Neural progenitor cell (in vitro differentiated cells): ENCODE measurements at regions not wholly inside any gene's neighbourhood (a gene's known extent, or its start where the extent isn't known, plus 50 kb on each side); places are given as distances from the start of the nearest gene placed in this dataset.

ENCODE experiments used
- DNase-seq: peaks from one replicate; pipeline ENCODE4 v3.0.0-alpha.2; 2016; ENCODE audit warnings: low spot score
- H2AFZ ChIP-seq: fragments of 200-600 bp; sonication (generic); replicated peaks from 2 replicates; pipeline ENCODE4 v1.6.1; 2016; ENCODE audit warnings: antibody characterized with exemption
- H3F3A ChIP-seq: fragments of 200-600 bp; sonication (generic); 2 replicates; pipeline ENCODE4 v1.6.1; 2016; ENCODE audit warnings: antibody characterized with exemption, low read depth
- H3K27ac ChIP-seq: fragments of 200-600 bp; sonication (generic); 2 replicates; pipeline ENCODE4 v1.5.1; 2016; ENCODE audit warnings: mild to moderate bottlenecking
- H3K27me3 ChIP-seq: fragments of 200-600 bp; sonication (generic); 2 replicates; pipeline ENCODE4 v1.6.1; 2016; ENCODE audit warnings: mild to moderate bottlenecking, moderate library complexity
- H3K36me3 ChIP-seq: fragments of 200-600 bp; sonication (generic); 2 replicates; pipeline ENCODE4 v1.5.1; 2016
- H3K4me1 ChIP-seq: fragments of 200-600 bp; sonication (generic); 2 replicates; pipeline ENCODE4 v1.6.1; 2016; ENCODE audit warnings: mixed run types
- H3K4me2 ChIP-seq: fragments of 200-600 bp; sonication (generic); 2 replicates; pipeline ENCODE4 v1.6.1; 2016
- H3K4me3 ChIP-seq: fragments of 200-600 bp; sonication (generic); 2 replicates; pipeline ENCODE4 v1.5.1; 2016
- H3K79me2 ChIP-seq: fragments of 200-600 bp; sonication (generic); 2 replicates; pipeline ENCODE4 v1.6.1; 2016; ENCODE audit warnings: low read depth
- H3K9ac ChIP-seq: fragments of 200-600 bp; sonication (generic); 2 replicates; pipeline ENCODE4 v1.6.1; 2016
- H3K9me3 ChIP-seq: fragments of 200-600 bp; sonication (generic); 2 replicates; pipeline ENCODE4 v1.5.1; 2016; ENCODE audit warnings: low read depth
- H4K20me1 ChIP-seq: fragments of 200-600 bp; sonication (generic); 2 replicates; pipeline ENCODE4 v1.6.1; 2016; ENCODE audit warnings: low read depth
- H3K27ac Mint-ChIP-seq: 3 replicates; pipeline ENCODE4 v1.8.0; 2021; ENCODE audit warnings: mixed read lengths
- H3K27me3 Mint-ChIP-seq: 2 replicates; pipeline ENCODE4 v1.8.0; 2022; ENCODE audit warnings: low read depth, mild to moderate bottlenecking, inconsistent platforms, moderate library complexity, mixed read lengths; ENCODE audit not compliant: insufficient read depth
- H3K36me3 Mint-ChIP-seq: 3 replicates; pipeline ENCODE4 v1.8.0; 2021; ENCODE audit warnings: mixed read lengths
- H3K4me1 Mint-ChIP-seq: 3 replicates; pipeline ENCODE4 v1.8.0; 2021; ENCODE audit warnings: mixed read lengths
- H3K4me3 Mint-ChIP-seq: 3 replicates; pipeline ENCODE4 v1.8.0; 2021; ENCODE audit warnings: mild to moderate bottlenecking, moderate library complexity, mixed read lengths
- H3K9me3 Mint-ChIP-seq: 3 replicates; pipeline ENCODE4 v1.8.0; 2020; ENCODE audit warnings: mixed read lengths
- CTCF ChIP-seq: fragments of 200-600 bp; sonication (generic); IDR thresholded peaks from 2 replicates; pipeline ENCODE4 v1.5.1; 2017; ENCODE audit warnings: antibody characterized with exemption, mild to moderate bottlenecking
- EZH2 ChIP-seq: fragments of 200-600 bp; sonication (generic); IDR thresholded peaks from 2 replicates; pipeline ENCODE4 v1.6.1; 2017; ENCODE audit warnings: antibody characterized with exemption, mild to moderate bottlenecking, moderate library complexity
- EZH2phosphoT487 ChIP-seq: fragments of 200-600 bp; sonication (generic); IDR thresholded peaks from 2 replicates; pipeline ENCODE4 v1.6.1; 2017; ENCODE audit warnings: antibody characterized with exemption

GRCh38 chr12:90036637-90037036 is 328.0 kb upstream of the ATP2B1 start:
- TF ChIP-seq EZH2phosphoT487 (no peak), EZH2 (no peak), CTCF (no peak)
- no peaks in the 10 kb centered on the region for H3K27me3 Mint-ChIP-seq
- H3K36me3 Mint-ChIP-seq, result no peaks in the 10 kb centered on the region

GRCh38 chr12:90030726-90031125 is 322.1 kb upstream of the ATP2B1 start:
- Mint-ChIP-seq H3K27me3 (no peaks in the 10 kb centered on the region), H3K4me1 (peaks cover 3% of the 10 kb centered on the region), H3K36me3 (no peaks in the 10 kb centered on the region), H3K27ac (no peak overlapping the region), H3K4me3 (no peak overlapping the region), H3K9me3 (peaks cover 4% of the 10 kb centered on the region)
- Histone ChIP-seq H3K9me3 (no peaks in the 10 kb centered on the region), H3F3A (no peaks in the 10 kb centered on the region), H3K27me3 (no peaks in the 10 kb centered on the region), H2AFZ (no peak overlapping the region), H3K79me2 (no peaks in the 10 kb centered on the region), H4K20me1 (no peaks in the 10 kb centered on the region), H3K4me1 (no peaks in the 10 kb centered on the region), H3K9ac (no peak overlapping the region), H3K36me3 (no peaks in the 10 kb centered on the region), H3K4me2 (no peak overlapping the region), H3K4me3 (no peak overlapping the region), H3K27ac (no peak overlapping the region)
- DNase-seq, result no peak
- TF ChIP-seq EZH2 (no peak), CTCF (no peak), EZH2phosphoT487 (no peak)

More at GRCh38 chr12:90036637-90037036, 328.0 kb upstream of the ATP2B1 start:
- no peak overlapping the region for H3K9ac ChIP-seq
- no peak overlapping the region for H3K4me3 Mint-ChIP-seq
- no peaks in the 10 kb centered on the region for H3K79me2 ChIP-seq
- H3K4me1 ChIP-seq, result no peaks in the 10 kb centered on the region
- no peaks in the 10 kb centered on the region for H3K9me3 ChIP-seq
- H3K36me3 ChIP-seq, result no peaks in the 10 kb centered on the region
- no peak for DNase-seq
- H3K4me3 ChIP-seq, result no peak overlapping the region
- no peak overlapping the region for H3K4me2 ChIP-seq
- H3K27me3 ChIP-seq, result no peaks in the 10 kb centered on the region
- no peaks in the 10 kb centered on the region for H3F3A ChIP-seq
- no peaks in the 10 kb centered on the region for H4K20me1 ChIP-seq
- H2AFZ ChIP-seq, result no peak overlapping the region
- no peak overlapping the region for H3K27ac ChIP-seq
- H3K27ac Mint-ChIP-seq, result no peak overlapping the region
- H3K9me3 Mint-ChIP-seq, result peaks cover 6% of the 10 kb centered on the region
- H3K4me1 Mint-ChIP-seq, result no peaks in the 10 kb centered on the region

GRCh38 chr12:90029317-90029716 is 320.7 kb upstream of the ATP2B1 start:
- no peak overlapping the region for H3K27ac Mint-ChIP-seq
- H3K4me2 ChIP-seq, result no peak overlapping the region

More at GRCh38 chr12:90029317-90029716, 320.7 kb upstream of the ATP2B1 start:
- Histone ChIP-seq H3K9ac (no peak overlapping the region), H3K9me3 (no peaks in the 10 kb centered on the region), H3F3A (no peaks in the 10 kb centered on the region), H4K20me1 (no peaks in the 10 kb centered on the region), H3K79me2 (no peaks in the 10 kb centered on the region), H3K4me1 (no peaks in the 10 kb centered on the region), H3K27me3 (no peaks in the 10 kb centered on the region), H3K4me3 (no peak overlapping the region), H2AFZ (no peak overlapping the region), H3K36me3 (no peaks in the 10 kb centered on the region), H3K27ac (no peak overlapping the region)
- Mint-ChIP-seq H3K9me3 (peaks cover 3% of the 10 kb centered on the region), H3K4me3 (no peak overlapping the region), H3K36me3 (no peaks in the 10 kb centered on the region), H3K27me3 (no peaks in the 10 kb centered on the region), H3K4me1 (peaks cover 3% of the 10 kb centered on the region)
- TF ChIP-seq EZH2 (no peak), CTCF (no peak), EZH2phosphoT487 (no peak)
- DNase-seq, result no peak
